Mononuclear cell (primary cell): ENCODE measurements at regions not wholly inside any gene's neighbourhood (a gene's known extent, or its start where the extent isn't known, plus 50 kb on each side); places are given as distances from the start of the nearest gene placed in this dataset.

Experiments used
- H3K27me3 ChIP-seq: 2 replicates; pipeline ENCODE4 v1.6.0; 2011; ENCODE audit warnings: low read length, control low read depth; ENCODE audit not compliant: insufficient read depth
- H3K4me1 ChIP-seq: 2 replicates; pipeline ENCODE4 v1.5.1; 2011; ENCODE audit warnings: mild to moderate bottlenecking, low read length, control low read depth; ENCODE audit not compliant: insufficient read depth
- H3K4me3 ChIP-seq: 2 replicates; pipeline ENCODE4 v1.5.1; 2011; ENCODE audit warnings: mild to moderate bottlenecking, low read length, moderate library complexity
- H3K9me3 ChIP-seq: 2 replicates; pipeline ENCODE4 v1.5.1; 2011; ENCODE audit warnings: low read depth, mild to moderate bottlenecking, control low read depth, low read length

DNA sequence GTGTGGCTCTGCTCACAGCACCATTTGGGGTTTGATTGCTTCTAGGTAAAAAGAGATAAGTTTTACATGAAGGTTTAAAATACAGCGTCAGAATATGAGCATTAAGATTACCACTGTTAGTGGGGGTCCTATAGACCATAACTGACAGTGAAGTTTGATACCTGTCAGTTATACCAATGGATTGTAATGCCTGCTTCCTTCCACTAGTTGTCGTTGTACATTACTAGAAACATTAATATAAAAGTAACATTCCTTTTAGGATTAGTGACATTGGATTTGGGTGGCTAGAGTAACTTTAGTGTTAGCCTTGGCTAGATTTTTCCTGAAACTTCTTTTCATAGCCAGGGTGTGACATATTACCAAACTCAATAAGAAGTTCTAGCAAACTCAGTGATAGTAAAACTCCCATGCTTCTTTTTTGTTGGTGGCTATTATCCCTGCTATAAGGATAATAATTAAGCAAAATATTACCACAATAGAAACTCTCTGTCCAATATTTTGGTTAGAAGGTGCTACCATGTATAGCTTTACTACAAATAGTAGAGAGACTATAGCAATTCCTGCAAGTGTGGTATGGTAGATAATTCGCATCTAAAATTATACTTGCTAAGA, 57.1 kb downstream of the FAM181B start:
- no peaks in the 10 kb centered on the region for H3K27me3 ChIP-seq
- no peaks in the 10 kb centered on the region for H3K9me3 ChIP-seq
- no peak overlapping the region for H3K4me3 ChIP-seq
- no peaks in the 10 kb centered on the region for H3K4me1 ChIP-seq

- Histone ChIP-seq H3K27me3 (no peaks in the 10 kb centered on the region), H3K9me3 (no peaks in the 10 kb centered on the region), H3K4me1 (no peaks in the 10 kb centered on the region)
These were observed 57.8 kb downstream of the FAM181B start for GRCh38 chr11:82675838-82676237.

GRCh38 chr11:82673631-82674030, 60.0 kb downstream of the FAM181B start:
- Histone ChIP-seq H3K4me3 (no peak overlapping the region), H3K9me3 (no peaks in the 10 kb centered on the region), H3K27me3 (no peaks in the 10 kb centered on the region), H3K4me1 (no peaks in the 10 kb centered on the region)

More at GRCh38 chr11:82675838-82676237, 57.8 kb downstream of the FAM181B start:
- H3K4me3 ChIP-seq = no peak overlapping the region

DNA sequence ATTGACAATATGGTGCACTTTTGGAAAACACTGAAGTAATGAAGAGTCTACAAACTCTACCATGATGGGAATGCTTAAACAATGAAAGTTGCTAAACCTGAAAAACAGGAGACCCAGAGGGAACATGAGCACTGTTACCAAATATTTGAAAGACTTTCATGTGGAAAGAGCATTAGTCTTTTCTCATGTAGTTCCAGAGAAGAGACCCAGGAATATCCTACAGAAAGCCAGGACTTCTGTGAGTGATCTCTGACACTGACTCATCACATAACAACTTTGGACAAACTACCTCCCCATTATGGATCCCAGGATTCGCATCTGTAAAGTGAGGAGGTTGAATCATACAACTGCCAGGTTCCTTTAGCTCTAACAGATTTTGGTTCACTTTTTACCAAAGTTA, 62.2 kb downstream of the FAM181B start:
- Histone ChIP-seq H3K9me3 (no peaks in the 10 kb centered on the region), H3K27me3 (peaks cover 3% of the 10 kb centered on the region), H3K4me3 (no peak overlapping the region), H3K4me1 (no peaks in the 10 kb centered on the region)

DNA sequence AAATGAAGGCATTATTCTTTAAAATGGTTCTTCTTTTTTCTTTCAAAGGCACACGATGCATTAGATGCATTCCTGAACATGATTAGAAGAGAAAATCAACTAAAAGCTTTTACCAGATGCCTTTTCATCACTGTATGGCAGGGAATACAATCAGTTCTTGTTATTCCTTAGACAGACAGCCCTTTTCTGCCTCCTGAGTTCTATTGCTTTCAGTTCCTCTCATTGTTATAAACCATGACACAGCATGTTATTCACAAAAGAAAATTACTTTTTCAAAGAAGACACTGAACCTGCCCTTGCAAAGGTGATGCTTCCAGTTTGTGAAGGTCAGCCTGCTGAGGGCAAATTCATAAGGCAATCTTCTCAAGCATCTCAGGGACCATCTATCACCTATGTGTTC, 70.1 kb downstream of the FAM181B start:
- H3K4me3 ChIP-seq = no peak overlapping the region
- H3K4me1 ChIP-seq = no peaks in the 10 kb centered on the region
- H3K9me3 ChIP-seq = no peaks in the 10 kb centered on the region
- H3K27me3 ChIP-seq = peaks cover 3% of the 10 kb centered on the region

- H3K9me3 ChIP-seq = no peaks in the 10 kb centered on the region
- no peak overlapping the region for H3K4me3 ChIP-seq
- no peaks in the 10 kb centered on the region for H3K4me1 ChIP-seq
- no peaks in the 10 kb centered on the region for H3K27me3 ChIP-seq
These were observed 79.9 kb downstream of the FAM181B start for GRCh38 chr11:82653752-82654151.

GRCh38 chr11:82639251-82639650, 94.4 kb downstream of the FAM181B start:
- no peaks in the 10 kb centered on the region for H3K27me3 ChIP-seq
- H3K4me3 ChIP-seq = no peak overlapping the region
- H3K9me3 ChIP-seq = no peaks in the 10 kb centered on the region
- H3K4me1 ChIP-seq = no peaks in the 10 kb centered on the region

GRCh38 chr11:82636615-82637014, 97.0 kb downstream of the FAM181B start:
- H3K27me3 ChIP-seq = no peaks in the 10 kb centered on the region
- H3K4me3 ChIP-seq = no peak overlapping the region

DNA sequence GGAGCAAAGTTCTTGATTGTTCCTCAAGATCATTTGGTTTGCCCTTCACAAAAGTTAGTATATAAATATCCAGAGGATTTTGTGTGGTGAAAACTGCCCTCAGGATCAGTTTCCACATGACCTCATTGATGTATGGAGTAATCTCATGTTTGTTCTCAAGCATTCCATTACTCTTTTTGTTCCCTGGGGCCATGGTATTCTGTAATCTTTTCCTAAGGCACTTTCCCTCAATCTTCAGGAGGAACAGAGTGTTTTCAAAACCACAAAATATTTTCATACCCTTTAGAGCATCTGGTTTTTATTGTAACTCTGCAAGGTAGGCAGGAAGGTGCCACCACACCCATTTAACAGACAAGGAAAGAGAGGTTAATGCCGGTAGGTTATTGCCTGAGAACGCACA, 99.6 kb downstream of the FAM181B start:
- Histone ChIP-seq H3K4me1 (no peaks in the 10 kb centered on the region), H3K4me3 (no peak overlapping the region), H3K9me3 (no peaks in the 10 kb centered on the region), H3K27me3 (no peaks in the 10 kb centered on the region)

More at GRCh38 chr11:82636615-82637014, 97.0 kb downstream of the FAM181B start:
- Histone ChIP-seq H3K4me1 (no peaks in the 10 kb centered on the region), H3K9me3 (no peaks in the 10 kb centered on the region)

DNA sequence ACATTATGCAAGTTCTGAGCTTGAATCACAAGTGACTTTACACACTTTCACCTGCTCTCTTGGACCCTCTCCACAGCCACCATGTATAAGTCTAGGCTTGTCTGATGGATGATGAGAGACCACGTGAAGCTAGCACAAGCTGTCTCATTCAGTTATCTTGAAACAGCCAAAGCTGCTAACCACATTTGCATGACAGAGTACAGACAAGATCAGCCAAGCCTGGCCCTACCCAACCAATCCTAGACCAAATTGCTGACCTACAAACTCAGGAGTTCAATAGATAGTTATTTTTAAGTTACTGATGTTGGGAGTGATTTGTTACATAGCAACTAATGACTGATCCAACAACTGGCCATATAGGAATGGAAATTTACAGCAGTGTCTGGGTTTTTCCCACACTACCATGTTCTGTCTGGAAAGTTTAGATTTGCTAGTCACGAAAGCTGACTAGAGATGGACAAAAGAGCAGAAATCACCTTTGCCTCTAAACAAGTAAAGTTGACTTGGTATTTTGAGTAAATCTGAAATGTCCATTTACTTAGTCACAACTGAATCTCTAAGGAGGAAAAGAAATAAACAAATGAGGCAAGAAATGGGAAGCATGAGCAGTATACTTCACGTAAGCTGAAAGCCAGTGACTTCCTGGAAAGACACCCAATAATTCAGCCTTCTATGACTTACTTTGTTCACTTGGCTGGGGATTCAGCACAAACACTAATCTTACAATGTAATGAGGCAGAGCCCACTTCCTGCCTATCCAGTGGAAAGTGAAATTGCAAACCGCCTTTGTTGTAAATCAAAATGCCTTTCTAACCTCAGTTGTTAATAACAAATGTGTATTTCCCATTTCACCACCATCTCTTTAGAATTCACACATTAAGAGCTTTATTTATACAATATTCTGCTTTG, 101.7 kb downstream of the FAM181B start:
- no peaks in the 10 kb centered on the region for H3K27me3 ChIP-seq
- no peaks in the 10 kb centered on the region for H3K4me1 ChIP-seq
- H3K4me3 ChIP-seq = no peak overlapping the region
- no peaks in the 10 kb centered on the region for H3K9me3 ChIP-seq

DNA sequence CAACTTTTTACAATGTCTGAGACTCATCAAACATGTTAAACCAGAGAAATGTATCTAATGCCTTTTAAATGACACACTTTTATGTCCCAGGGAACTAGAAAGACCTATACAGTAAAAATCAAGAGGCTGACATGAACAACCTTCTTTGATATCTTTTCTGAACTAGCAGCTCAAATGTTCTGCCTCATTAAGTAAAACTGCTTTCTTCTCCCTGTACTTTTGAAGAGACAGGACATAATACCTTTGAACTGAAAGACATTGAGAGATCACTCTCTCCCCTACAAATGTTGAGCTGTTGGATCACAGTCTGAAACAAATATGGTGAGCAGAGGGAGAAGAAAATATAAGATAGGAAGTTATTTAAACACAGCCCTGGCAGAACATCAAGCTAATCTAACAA, 123.0 kb downstream of the FAM181B start:
- Histone ChIP-seq H3K27me3 (no peaks in the 10 kb centered on the region), H3K4me1 (no peaks in the 10 kb centered on the region), H3K9me3 (no peaks in the 10 kb centered on the region), H3K4me3 (no peak overlapping the region)

DNA sequence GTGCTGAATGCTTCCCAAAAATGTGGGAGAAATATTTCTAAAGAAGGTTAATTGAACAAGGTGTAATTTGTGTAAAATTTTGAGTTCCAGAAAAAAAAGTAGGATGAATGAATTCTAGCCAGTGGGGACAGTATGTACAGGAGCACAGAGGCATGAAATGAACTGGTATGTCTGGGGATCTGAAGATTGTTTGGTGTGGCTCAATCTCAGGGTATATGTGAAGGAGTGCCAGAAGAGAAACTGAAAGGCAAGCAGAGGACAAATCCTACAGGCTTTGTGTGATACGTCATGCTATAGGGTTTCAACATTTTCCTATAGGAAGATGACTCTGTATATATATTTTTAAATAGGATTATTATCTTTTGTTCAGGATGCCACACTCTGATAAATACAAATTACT, 126.9 kb downstream of the FAM181B start:
- H3K9me3 ChIP-seq = no peaks in the 10 kb centered on the region
- H3K4me3 ChIP-seq = no peak overlapping the region
- no peaks in the 10 kb centered on the region for H3K27me3 ChIP-seq
- H3K4me1 ChIP-seq = no peaks in the 10 kb centered on the region

DNA sequence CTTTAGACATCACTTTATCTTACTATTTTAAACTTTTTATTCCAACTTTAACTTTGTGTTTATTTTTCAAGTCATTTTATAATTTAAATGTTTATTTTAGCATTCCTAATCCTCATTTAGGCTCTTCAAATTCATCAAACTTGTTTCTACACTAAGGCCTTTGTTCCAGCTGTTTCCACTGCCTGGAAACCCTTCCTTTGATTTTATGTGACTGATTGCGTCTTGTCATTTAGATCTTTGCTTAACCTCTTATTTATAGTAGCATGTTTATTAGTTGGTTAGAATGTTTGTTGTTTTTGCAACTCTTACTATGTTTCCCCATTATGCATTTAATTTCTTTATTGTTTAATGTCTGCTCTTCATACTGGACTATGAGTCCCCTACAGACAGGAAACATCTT, 132.0 kb downstream of the FAM181B start:
- no peaks in the 10 kb centered on the region for H3K4me1 ChIP-seq
- H3K4me3 ChIP-seq = no peak overlapping the region
- H3K9me3 ChIP-seq = no peaks in the 10 kb centered on the region
- no peaks in the 10 kb centered on the region for H3K27me3 ChIP-seq

GRCh38 chr11:82599836-82600235, 133.8 kb downstream of the FAM181B start:
- H3K4me1 ChIP-seq = no peaks in the 10 kb centered on the region
- H3K27me3 ChIP-seq = no peaks in the 10 kb centered on the region
- H3K4me3 ChIP-seq = no peak overlapping the region
- no peaks in the 10 kb centered on the region for H3K9me3 ChIP-seq

DNA sequence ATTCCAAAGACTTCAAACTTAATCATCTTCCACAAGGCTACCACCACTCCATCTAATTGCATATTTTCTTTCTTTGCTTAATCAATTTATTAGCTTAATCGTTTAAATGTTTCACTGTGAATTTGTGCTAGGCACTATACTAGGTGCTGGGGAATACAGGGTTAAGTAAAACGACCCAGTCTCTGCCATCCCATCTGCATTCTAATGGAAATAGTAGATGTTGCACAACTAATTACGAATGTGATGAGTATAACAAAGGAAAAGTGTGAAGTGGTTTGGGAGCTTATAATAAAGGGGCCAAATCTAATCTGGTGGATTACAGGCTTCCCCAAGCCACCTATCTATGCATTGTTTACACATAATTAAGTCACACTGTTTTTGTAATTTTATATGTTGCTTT, 147.1 kb downstream of the FAM181B start:
- Histone ChIP-seq H3K27me3 (no peaks in the 10 kb centered on the region), H3K9me3 (no peaks in the 10 kb centered on the region), H3K4me1 (no peaks in the 10 kb centered on the region), H3K4me3 (no peak overlapping the region)

DNA sequence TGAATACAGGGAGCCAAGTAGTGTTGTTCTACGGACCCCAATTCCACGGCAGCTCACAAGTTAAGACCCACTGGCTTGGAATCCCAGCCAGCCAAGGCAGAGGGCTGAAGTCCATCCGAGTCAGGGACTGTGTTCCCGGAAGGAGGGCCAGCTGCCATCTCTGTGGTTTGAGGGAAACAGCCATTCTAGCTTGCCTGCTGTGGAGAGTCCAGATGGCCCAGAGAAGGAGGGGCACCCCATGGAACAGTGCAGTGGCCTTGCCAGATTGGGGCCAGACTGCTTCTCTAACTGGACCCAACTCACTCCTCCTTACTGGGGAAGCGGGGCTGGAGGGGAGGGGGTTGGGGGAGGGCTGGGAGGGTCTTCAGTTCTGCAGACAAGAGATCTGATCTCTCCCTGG, 156.4 kb downstream of the FAM181B start:
- Histone ChIP-seq H3K4me1 (no peaks in the 10 kb centered on the region), H3K4me3 (no peak overlapping the region)

More for the DNA sequence above, 156.4 kb downstream of the FAM181B start:
- Histone ChIP-seq H3K9me3 (no peaks in the 10 kb centered on the region), H3K27me3 (no peaks in the 10 kb centered on the region)
